ENCODE measurements at regions not wholly inside any gene's neighbourhood (a gene's known extent, or its start where the extent isn't known, plus 50 kb on each side); places are given as distances from the start of the nearest gene placed in this dataset.

DNA sequence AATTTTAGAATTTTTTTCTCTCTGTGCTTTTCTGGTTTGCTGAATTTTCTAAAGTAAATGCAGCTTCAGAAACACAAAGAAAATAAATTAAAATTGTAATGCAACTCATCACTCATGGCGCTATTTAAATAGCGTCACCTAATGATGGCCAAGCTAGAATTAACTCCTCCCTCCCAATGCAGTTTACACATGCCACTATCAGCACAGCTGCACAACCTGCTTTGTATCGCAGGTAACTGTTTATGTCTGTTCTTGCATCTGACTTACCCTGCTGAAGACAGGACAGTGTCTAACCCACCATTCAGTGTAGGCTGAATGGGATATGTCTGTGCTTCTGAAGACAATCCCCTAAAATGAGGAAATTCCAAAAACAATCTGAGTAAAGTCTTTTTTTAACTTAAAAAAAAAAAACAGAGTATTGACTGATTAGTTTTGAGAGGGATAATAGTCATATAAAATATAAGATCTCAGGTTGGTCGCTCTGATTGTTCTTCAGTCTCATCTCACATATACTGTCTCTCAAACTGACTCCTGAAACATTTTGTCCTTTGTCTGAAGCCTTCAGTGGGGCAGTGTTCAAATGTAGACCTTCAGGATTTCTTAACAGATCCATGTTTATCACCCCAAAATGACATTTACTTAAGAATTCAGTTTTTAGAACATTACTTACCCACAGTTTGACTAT, 271.4 kb downstream of the ZEB2 start:
- H3K4me3 ChIP-seq (ENCODE audit: low read depth, low read length): no peak overlapping the region
- no peak for DNase-seq (ENCODE audit: low read depth)

DNA sequence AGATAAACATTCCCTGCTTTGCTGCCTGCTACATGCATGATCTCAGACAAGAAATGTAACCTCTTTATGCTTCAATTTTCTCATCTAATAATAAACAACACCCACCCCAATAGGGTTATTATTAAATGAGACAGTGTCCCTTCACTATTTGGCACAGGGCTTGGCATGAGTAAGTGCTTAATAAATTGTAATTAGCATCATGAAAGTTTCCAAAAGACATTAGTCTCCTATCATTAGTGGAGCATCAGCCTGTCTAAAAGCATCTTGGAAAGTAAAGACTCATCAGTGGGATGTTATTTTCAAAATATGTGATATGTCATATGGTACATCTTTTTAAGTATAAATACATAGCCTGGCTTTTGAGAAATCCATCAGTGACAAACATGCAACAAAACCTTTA, 275.0 kb downstream of the ZEB2 start:
- DNase-seq (ENCODE audit: low read depth): no peak
- TF ChIP-seq, protein P1, sequence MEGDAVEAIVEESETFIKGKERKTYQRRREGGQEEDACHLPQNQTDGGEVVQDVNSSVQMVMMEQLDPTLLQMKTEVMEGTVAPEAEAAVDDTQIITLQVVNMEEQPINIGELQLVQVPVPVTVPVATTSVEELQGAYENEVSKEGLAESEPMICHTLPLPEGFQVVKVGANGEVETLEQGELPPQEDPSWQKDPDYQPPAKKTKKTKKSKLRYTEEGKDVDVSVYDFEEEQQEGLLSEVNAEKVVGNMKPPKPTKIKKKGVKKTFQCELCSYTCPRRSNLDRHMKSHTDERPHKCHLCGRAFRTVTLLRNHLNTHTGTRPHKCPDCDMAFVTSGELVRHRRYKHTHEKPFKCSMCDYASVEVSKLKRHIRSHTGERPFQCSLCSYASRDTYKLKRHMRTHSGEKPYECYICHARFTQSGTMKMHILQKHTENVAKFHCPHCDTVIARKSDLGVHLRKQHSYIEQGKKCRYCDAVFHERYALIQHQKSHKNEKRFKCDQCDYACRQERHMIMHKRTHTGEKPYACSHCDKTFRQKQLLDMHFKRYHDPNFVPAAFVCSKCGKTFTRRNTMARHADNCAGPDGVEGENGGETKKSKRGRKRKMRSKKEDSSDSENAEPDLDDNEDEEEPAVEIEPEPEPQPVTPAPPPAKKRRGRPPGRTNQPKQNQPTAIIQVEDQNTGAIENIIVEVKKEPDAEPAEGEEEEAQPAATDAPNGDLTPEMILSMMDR (IDR thresholded peaks at IDR 0.05; ENCODE audit: low read depth, low read length, missing control alignments): no peak
- H3K4me3 ChIP-seq (ENCODE audit: low read depth, low read length): no peak overlapping the region

More for the DNA sequence above, 271.4 kb downstream of the ZEB2 start:
- TF ChIP-seq, protein P1 (IDR thresholded peaks at IDR 0.05; ENCODE audit: low read depth, low read length, missing control alignments): no peak

DNA sequence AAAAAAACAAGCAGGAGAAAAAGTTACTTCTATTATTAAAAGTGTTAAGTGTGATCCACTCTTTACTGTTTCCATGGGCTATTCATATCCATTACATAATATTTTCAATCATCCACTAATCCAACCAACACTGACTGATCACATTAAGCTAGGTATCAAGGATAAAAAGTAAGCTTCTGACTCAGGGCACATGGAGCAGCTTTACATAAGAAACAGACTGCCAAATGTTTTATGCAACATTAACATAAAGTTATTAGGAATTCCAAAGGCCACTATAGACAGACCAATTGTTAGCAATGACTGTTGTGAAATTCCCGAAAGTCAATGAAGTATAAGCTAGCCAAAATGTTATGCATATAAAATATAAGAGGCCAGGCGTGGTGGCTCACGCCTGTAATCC, 277.6 kb downstream of the ZEB2 start:
- TF ChIP-seq, protein P1 (IDR thresholded peaks at IDR 0.05; ENCODE audit: low read depth, low read length, missing control alignments): no peak
- no peak overlapping the region for H3K4me3 ChIP-seq (ENCODE audit: low read depth, low read length)
- DNase-seq (ENCODE audit: low read depth): no peak

DNA sequence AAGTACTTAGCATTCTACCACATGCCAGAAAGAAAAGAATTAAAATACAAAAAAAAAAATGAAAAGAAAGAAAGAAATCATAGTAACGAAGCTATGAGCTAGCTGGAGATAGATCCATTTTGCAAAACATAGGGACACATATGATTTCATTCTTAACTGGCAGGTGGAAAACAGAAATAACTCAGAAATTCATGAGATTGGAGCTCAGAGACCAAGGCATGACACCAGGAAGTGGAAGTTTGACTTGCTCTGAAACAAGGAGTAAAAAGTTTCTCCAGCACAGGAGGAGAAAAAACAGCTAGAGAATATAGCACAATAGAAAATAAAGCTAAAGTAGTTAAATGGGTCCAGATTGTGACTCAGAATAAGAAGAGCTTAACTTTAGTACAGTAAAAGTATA, 278.1 kb downstream of the ZEB2 start:
- no peak for DNase-seq (ENCODE audit: low read depth)
- TF ChIP-seq, protein P1 (IDR thresholded peaks at IDR 0.05; ENCODE audit: low read depth, low read length, missing control alignments): no peak

DNA sequence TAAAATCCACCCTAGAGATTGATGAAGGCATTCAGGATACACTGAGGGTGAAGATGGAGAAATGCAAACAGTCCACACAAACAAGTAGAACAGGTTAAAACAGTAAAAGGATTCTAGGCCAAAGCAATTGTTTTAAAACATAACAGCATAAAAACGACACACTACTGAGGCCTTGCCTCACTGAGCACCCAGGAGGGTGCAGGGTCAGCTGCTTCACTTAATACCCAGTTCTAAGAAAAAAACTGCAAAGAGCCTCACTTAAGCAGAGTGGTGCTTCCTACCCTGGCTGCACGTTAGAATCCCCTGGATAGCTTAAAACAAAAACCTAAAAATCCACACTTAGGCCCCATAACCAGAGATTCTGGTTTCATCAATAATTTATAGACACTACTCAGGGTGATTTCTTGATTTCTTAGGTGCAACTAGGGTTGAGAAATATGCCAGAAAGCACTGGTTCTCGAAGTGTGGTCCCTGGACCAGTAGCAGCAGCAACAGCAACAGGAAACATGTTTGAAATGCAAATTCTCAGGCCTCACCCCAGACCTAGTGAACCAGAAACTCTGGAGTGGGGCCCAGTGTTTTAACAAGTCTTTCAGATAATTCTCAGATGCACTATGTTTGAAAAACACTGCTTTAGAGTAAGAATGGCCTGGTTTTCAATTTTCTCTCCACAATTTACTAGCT, 279.1 kb downstream of the ZEB2 start:
- TF ChIP-seq, protein P1 (IDR thresholded peaks at IDR 0.05; ENCODE audit: low read depth, low read length, missing control alignments): no peak
- H3K4me3 ChIP-seq (ENCODE audit: low read depth, low read length): peak overlapping the region; percentile 20; the same call in 1 of the 2 replicates
- peak; percentile 85 for DNase-seq (ENCODE audit: low read depth)

More for the DNA sequence above, 278.1 kb downstream of the ZEB2 start:
- H3K4me3 ChIP-seq (ENCODE audit: low read depth, low read length): no peak overlapping the region

DNA sequence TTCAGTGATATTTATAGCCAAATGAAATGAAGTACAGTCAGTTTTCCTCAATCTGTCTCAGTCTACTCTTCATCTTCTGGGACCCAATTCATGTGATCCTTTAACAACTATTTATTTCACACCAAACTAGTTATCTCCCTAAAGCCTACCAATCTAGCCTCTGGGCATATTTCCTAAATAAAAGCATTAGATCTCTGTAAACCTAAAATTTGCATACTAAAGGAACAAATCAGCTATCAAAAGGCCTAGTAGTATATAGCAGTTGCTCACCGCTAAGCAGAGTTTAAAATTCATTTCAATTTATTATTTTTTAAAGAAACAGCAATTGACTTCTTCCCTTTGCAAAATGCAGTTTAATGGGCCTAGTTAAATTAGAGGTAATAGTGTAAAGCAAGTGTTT, 280.2 kb downstream of the ZEB2 start:
- no peak for DNase-seq (ENCODE audit: low read depth)
- TF ChIP-seq, protein P1 (IDR thresholded peaks at IDR 0.05; ENCODE audit: low read depth, low read length, missing control alignments): no peak
- H3K4me3 ChIP-seq (ENCODE audit: low read depth, low read length): no peak overlapping the region

All from GM12864 (cell line).